Activated CD4-positive, CD25-positive, alpha-beta regulatory T cell treated with anti-CD3 and anti-CD28 coated beads, Interleukin-2, amount 50 U/mL, for 16 hours (primary cell): ENCODE measurements at regions not wholly inside any gene's neighbourhood (a gene's known extent, or its start where the extent isn't known, plus 50 kb on each side); places are given as distances from the start of the nearest gene placed in this dataset.

ENCODE experiments used
- DNase-seq: peaks from one replicate; pipeline ENCODE4 v3.0.0-alpha.2; 2020; ENCODE audit warnings: low read depth, low spot score

- DNase-seq, result no peak
Measured at GRCh38 chr6:37556881-37557644, 57.4 kb upstream of the CCDC167 start.

GRCh38 chr6:37555040-37555781 lies 55.5 kb upstream of the CCDC167 start:
- no peak for DNase-seq

- no peak for DNase-seq
Measured at GRCh38 chr6:37554480-37554819, 54.8 kb upstream of the CCDC167 start.

GRCh38 chr6:37552267-37552666 lies 52.6 kb upstream of the CCDC167 start:
- no peak for DNase-seq

GRCh38 chr6:37551867-37552266 lies 52.2 kb upstream of the CCDC167 start:
- no peak for DNase-seq

GRCh38 chr6:37551446-37551845 lies 51.8 kb upstream of the CCDC167 start:
- no peak for DNase-seq

GRCh38 chr6:37551002-37551401 lies 51.3 kb upstream of the CCDC167 start:
- no peak for DNase-seq

- no peak for DNase-seq
Measured at GRCh38 chr6:37550191-37550831, 50.6 kb upstream of the CCDC167 start.

- DNase-seq, result no peak
Measured at GRCh38 chr6:37549558-37549957, 49.9 kb upstream of the CCDC167 start.
